ENCODE measurements at regions not wholly inside any gene's neighbourhood (a gene's known extent, or its start where the extent isn't known, plus 50 kb on each side); places are given as distances from the start of the nearest gene placed in this dataset.

DNA sequence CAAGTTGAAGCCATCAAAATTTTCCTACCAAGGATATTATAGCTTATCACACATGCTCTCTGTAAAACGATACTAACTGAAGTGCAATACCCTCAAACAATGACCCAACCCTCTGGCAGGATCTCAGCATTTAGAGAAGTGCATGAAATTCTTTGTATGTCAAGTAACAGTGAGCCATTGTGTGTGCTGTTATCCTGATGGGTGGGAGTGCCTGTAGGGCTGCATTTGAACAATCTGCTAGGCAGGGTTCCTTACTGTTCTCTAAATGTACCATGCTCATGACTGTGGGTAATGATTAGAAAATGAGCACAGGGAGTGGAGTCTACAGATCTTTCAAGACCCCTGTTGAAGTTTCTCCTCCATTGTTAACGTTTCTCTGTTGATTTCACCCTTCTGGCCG, 398.1 kb downstream of the NSUN3 start:
- TF ChIP-seq, protein P1, sequence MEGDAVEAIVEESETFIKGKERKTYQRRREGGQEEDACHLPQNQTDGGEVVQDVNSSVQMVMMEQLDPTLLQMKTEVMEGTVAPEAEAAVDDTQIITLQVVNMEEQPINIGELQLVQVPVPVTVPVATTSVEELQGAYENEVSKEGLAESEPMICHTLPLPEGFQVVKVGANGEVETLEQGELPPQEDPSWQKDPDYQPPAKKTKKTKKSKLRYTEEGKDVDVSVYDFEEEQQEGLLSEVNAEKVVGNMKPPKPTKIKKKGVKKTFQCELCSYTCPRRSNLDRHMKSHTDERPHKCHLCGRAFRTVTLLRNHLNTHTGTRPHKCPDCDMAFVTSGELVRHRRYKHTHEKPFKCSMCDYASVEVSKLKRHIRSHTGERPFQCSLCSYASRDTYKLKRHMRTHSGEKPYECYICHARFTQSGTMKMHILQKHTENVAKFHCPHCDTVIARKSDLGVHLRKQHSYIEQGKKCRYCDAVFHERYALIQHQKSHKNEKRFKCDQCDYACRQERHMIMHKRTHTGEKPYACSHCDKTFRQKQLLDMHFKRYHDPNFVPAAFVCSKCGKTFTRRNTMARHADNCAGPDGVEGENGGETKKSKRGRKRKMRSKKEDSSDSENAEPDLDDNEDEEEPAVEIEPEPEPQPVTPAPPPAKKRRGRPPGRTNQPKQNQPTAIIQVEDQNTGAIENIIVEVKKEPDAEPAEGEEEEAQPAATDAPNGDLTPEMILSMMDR (IDR thresholded peaks at IDR 0.05) = no peak
- TF ChIP-seq EZH2 (IDR thresholded peaks at IDR 0.05) = no peak

All from neural progenitor cell (in vitro differentiated cells).